ENCODE measurements at regions not wholly inside any gene's neighbourhood (a gene's known extent, or its start where the extent isn't known, plus 50 kb on each side); places are given as distances from the start of the nearest gene placed in this dataset.
A peak's percentile ranks its signal among the peaks of the same experiment; 100 is the strongest.
"Not testable (repeated sequence)": the region's sequence is repeated elsewhere in the genome, so short reads cannot be mapped to it uniquely, and the experiment has no call there.

DNA sequence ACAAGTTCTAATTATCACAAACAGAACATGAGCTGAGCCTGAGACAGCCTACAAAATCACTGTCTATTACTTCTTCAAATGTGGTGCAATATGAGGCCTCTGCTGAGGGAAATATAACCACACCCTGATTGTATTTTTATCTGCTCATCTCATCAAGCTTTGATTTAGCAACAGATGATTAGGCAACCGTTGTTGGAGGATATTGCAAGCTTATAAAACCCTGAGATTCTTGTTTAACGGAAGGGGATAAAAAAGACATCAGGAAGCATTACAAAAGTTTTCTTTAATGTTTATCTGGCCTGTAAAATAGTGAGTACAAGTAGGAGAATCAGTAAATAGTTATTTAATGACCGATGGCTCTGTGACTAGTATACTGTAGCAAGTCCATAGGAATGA lies 108.5 kb downstream of the ZNF330 start:
- Histone ChIP-seq H3K4me3 (no peak overlapping the region), H3K27ac (no peak overlapping the region), H3K9me3 (no peaks in the 10 kb centered on the region), H3K27me3 (no peaks in the 10 kb centered on the region), H3K36me3 (no peaks in the 10 kb centered on the region), H3K4me1 (peaks cover 0 to 7% (median 4%) of the 10 kb centered on the region in 4 donors)
- no peak for DNase-seq
- TF ChIP-seq CTCF (IDR thresholded peaks at IDR 0.05): no peak
- intact Hi-C loops (cut with DNase I; ENCODE audit: low total_unique reads): no loop called here

- no peak for TF ChIP-seq CTCF (IDR thresholded peaks at IDR 0.05)
- no peaks in the 10 kb centered on the region for H3K27me3 ChIP-seq
- H3K36me3 ChIP-seq: no peaks in the 10 kb centered on the region
- no peak overlapping the region for H3K27ac ChIP-seq
- no peak for DNase-seq
- no peak overlapping the region for H3K4me3 ChIP-seq
- H3K4me1 ChIP-seq: peaks cover 0 to 13% (median 4%) of the 10 kb centered on the region in 4 donors
- H3K9me3 ChIP-seq: no peaks in the 10 kb centered on the region
- intact Hi-C loops (cut with DNase I; ENCODE audit: low total_unique reads): no loop called here
These were observed 109.9 kb downstream of the ZNF330 start for GRCh38 chr4:141330616-141331015.

GRCh38 chr4:141331534-141332358 lies 111.1 kb downstream of the ZNF330 start:
- no peaks in the 10 kb centered on the region for H3K27me3 ChIP-seq
- intact Hi-C loops (cut with DNase I; ENCODE audit: low total_unique reads): no loop called here
- no peak for TF ChIP-seq CTCF (IDR thresholded peaks at IDR 0.05)
- H3K4me1 ChIP-seq: peaks cover 0 to 13% (median 4%) of the 10 kb centered on the region in 4 donors
- peak overlapping the region; percentile 52 to 54 for H3K4me3 ChIP-seq
- DNase-seq: no peak
- peak overlapping the region; percentile 29 to 68 for H3K27ac ChIP-seq
- no peaks in the 10 kb centered on the region for H3K9me3 ChIP-seq
- no peaks in the 10 kb centered on the region for H3K36me3 ChIP-seq

DNA sequence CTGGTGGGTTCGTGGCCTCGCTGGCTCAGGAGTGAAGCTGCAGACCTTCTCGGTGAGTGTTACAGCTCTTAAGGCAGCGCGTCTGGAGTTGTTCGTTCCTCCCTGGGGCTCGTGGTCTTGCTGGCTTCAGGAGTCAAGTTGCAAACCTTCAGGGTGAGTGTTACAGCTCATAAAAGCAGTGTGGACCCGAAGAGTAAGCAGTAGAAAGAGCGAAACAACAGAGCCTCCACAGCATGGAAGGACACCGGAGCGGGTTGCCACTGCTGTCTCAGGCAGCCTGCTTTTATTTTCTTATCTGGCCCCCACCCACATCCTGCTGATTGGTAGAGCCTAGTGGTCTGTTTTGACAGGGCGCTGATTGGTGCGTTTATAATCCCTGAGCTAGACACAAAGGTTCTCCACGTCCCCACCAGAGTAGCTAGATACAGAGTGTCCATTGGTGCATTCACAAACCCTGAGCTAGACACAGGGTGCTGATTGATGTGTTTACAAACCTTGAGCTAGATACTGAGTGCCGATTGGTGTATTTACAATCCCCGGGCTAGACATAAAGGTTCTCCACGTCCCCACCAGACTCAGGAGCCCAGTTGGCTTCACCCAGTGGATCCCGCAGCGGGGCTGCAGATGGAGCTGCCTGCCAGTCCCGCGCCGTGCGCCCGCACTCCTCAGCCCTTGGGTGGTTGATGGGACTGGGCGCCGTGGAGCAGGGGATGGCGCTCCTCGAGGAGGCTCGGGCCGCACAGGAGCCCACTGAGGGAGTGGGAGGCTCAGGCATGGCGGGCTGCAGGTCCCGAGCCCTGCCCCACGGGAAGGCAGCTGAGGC lies 111.9 kb downstream of the ZNF330 start:
- H3K9me3 ChIP-seq; H3K36me3 ChIP-seq; H3K27me3 ChIP-seq; intact Hi-C loops (cut with DNase I; ENCODE audit: low total_unique reads): not testable (repeated sequence)
- Histone ChIP-seq H3K4me3 (peak overlapping the region; percentile 52 to 54), H3K4me1 (peaks cover 0 to 13% (median 4%) of the 10 kb centered on the region in 4 donors), H3K27ac (peak overlapping the region; percentile 29 to 68)
- DNase-seq: peak in 1 of 2 donors; percentile 70

DNA sequence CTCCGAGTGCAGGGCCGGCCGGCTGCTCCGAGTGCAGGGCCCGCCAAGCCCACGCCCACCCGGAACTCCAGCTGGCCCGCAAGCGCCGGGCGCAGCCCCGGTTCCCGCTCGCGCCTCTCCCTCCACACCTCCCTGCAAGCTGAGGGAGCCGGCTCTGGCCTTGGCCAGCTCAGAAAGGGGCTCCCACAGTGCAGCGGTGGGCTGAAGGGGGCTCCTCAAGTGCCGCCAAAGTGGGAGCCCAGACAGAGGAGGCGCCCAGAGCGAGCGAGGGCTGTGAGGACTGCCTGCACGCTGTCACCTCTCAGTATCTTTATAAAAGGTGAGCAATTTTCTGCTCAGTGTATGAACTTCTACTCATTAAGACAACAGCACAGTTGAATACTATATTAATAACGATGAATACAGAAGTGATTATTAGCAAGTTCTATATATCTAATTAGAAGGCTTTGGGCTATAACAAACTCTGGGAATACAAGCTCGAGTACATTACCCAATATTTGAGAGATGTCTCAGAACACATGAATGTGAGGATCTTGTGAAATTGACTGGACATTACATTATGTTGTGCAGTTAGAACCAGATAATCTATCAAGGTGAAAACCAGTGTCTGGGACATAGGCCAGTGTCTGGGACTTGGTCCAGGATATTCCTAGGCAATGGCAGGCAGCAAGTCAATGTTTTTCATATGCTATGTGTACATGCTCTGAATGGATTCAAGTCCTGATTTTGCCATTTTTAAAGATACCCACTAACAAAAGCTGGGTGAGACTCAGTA lies 112.9 kb downstream of the ZNF330 start:
- Histone ChIP-seq H3K4me1 (peaks cover 0 to 13% (median 4%) of the 10 kb centered on the region in 4 donors), H3K27ac (peak overlapping the region; percentile 29 to 67), H3K4me3 (peak overlapping the region; percentile 52 to 54)
- intact Hi-C loops (cut with DNase I; ENCODE audit: low total_unique reads); H3K36me3 ChIP-seq; H3K27me3 ChIP-seq; H3K9me3 ChIP-seq; DNase-seq: not testable (repeated sequence)

- Histone ChIP-seq H3K9me3 (no peaks in the 10 kb centered on the region), H3K27me3 (no peaks in the 10 kb centered on the region), H3K36me3 (no peaks in the 10 kb centered on the region), H3K4me3 (no peak overlapping the region), H3K27ac (peak overlapping the region in 1 of 2 donors; percentile 67), H3K4me1 (peaks cover 0 to 13% (median 5%) of the 10 kb centered on the region in 4 donors)
- no peak for DNase-seq
- intact Hi-C loops (cut with DNase I; ENCODE audit: low total_unique reads): no loop called here
- TF ChIP-seq CTCF (IDR thresholded peaks at IDR 0.05): no peak
These were observed 114.5 kb downstream of the ZNF330 start for GRCh38 chr4:141335166-141335565.
